NCI-H2227 treated with DMSO at 0.1 percent for 48 hours (cell line): ENCODE measurements at regions not wholly inside any gene's neighbourhood (a gene's known extent, or its start where the extent isn't known, plus 50 kb on each side); places are given as distances from the start of the nearest gene placed in this dataset.
"Not testable (repeated sequence)": the region's sequence is repeated elsewhere in the genome, so short reads cannot be mapped to it uniquely, and the experiment has no call there.

Source experiments
- DNase-seq: peaks from one replicate; lab custom pipeline; 2025; lab: John Stamatoyannopoulos, UW

DNA sequence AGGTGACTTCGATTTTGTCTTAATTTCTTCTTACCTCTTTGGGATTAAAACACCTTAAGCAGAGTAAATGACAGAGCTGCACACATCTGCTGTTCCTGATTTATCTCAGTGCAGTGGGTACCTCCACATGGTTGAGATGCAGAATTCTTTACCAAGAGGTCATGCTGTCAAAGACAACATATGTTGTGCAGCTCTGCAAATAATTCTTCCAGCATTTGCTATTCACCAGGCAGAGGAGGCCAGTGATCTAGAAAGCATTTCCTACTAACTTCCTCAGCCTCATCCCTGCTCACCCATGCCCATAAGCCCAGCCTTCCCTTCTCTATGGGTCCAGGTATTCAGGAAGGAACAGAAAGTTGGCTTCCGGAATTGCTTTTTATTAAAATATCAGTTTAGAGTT lies 109.3 kb downstream of the THBS2 start:
- no peak for DNase-seq

DNA sequence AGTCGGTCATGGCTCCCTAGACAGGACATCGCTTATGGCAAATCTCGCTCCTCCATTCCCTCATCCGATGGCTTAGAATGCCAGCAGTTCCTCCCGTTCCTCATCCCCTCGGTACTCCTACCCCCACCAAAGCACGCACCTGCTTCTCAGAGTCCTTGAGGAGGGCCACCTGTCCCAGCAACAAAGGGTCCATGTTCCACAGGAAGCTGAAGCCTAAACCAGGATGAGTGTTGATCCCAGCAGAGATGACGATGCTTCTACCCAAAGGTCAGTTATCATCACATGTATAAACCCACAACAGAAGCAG lies 111.2 kb downstream of the THBS2 start:
- DNase-seq = no peak

DNA sequence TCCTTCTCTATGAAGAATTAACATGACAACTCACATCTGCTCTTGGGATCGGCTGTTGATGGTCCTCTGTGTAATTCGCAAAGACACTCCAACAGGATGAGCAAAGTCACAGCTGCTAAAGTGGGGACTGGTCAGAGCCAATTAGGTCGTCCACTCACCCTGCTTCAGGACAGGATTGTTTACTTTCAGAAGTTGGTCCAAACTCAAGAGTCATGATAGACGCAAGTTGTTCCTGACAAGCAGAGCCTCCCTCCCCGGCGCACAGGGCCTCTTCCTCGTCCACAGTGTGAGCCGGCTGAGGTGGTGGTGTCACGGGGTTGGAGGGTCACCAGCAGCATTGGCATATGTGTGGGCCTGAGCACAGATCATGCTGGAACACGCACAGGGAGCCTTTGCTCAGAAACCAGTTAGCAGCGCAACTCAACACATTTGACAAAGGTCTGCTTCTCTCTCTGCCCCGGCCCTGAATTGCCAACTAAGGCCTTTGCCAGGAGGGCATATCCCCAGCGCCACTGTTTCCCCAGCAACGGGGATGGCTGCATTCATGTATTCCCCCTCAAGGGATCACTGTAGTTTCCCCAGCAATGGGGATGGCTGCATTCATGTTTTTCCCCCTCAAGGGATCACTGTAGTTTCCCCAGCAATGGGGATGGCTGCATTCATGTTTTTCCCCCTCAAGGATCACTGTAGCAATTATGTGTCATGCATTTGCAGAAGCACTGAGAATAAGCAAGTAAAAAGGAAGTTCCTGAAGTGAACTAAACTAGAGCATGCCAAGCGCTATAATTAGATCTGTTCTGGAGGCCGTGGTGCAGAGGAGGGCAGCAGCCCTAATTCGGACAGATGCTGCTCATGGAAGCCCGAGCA lies 111.7 kb downstream of the THBS2 start:
- no peak for DNase-seq

DNA sequence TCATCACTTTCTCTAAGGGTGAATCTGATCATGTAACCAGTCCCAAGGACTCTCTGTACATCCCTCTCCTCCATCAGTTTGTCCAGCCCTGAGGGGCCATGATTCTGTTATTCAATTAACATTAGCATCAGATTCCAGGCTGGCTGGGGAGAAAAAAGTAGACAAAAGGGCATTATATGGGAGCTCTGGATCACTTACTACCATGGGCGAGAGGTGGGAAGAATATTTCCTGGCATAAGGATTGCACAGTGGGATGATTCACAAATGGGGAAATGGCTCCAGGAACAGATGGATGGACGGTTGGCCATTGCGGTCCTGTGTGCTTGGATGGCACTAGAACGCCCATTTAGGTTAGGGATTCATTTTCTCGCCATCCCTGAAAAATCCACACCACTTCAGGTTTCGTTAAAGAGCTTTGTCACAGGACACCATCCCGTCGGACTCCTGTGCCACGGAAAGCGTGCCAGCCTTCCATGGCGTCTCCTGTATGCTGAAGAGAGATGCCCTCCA lies 112.6 kb downstream of the THBS2 start:
- no peak for DNase-seq

DNA sequence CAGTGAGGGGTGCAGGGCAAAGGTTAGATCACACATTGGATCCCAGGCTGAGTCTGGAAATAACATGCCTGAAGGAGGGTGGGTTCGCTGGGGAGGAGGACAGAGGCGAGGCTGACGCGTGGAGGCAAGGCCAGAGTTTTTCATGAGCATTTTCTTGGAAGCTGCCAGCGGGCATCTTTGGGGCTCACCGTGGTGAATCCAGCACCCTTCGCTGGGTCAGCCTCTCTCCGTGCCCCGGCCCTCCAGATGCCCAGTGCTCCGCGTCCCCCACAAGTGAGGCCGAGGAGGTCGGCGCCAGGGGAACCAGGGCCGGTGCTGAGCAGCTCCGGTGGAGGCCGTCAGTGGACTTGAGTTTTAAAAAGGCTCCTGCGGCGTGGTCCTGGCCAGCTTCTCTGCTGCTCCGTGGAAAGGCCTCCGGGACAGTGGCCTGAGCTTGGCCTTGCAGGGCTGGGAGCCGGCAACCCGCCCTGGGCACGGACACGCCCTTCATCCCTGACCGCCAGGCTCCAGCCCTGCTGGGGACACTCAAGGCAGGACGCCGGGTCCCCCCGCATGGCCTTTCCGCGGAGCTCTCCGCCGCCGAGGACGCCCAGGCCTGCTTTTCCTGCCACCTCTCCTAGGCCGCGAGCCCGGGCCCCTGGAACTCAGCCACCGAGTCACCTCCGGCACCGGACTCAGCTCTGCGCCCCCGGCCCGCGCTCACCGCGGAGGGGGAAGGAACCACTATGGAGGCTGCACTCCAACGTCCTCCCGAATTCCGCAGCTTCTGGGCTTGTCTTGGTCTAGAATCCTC lies 114.3 kb downstream of the THBS2 start:
- no peak for DNase-seq

DNA sequence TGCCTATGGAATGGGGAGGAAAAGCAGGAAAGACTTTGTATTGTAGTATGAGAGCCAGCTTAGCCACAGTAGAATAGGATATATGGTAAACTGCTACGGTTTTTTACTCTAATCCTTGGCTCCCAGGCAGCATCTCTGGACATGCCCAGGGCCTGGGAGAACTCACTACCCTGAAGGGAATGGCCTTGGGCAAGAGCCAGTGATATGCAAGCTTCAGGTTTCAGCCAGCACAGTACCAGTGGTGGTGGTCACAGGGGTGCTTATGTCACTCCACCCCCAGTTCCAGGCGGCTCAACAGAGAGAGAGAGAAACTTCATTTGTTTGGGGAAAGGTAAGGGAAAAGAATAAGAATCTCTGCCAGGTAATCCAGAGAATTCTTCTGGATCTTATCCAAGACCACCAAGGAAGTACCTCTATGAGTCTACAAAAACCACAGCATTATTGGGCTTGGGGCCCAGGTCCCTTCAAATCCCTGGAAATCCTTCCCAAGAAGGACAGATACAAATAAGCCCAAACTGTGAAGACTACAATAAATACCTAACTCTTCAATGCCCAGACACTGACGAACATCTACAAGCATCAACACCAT lies 121.2 kb downstream of the THBS2 start:
- no peak for DNase-seq

DNA sequence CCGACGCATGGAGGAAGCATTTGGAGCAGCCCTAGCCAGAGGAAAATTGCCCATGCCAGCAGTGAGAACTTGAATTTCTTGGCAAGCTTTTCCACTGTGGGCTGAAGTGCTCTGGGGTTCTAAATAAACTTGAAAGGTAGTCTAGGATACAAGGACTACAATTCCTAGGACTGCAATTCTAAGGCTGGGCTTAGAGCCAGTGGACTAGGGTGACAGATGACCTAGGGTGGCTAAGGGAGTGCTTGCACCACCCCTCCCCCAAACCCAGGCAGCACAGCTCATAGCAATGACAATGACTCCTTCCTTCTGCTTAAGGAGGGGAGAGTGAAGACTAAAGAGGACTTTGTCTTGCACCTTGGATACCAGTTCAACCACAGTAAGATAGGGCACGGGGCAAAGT lies 122.3 kb downstream of the THBS2 start:
- no peak for DNase-seq

DNA sequence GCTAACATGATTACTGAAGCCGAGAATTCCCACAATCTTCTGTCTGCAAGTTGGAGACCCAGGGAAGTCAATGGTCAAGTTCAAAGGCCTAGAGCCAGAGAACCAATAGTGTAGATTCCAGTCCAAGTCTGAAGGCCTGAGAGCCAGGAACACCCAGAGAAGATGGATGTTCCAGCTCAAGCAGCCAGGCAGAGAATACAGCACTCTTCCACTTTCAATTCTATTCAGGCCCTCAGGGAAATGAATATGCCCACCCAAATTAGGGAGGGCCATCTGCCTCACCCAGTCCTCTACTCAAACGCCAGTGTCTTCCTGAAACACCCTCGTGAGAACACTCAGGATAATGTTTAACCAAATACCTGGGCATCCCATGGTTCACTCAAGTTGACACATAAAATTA lies 123.5 kb downstream of the THBS2 start:
- DNase-seq = no peak

DNA sequence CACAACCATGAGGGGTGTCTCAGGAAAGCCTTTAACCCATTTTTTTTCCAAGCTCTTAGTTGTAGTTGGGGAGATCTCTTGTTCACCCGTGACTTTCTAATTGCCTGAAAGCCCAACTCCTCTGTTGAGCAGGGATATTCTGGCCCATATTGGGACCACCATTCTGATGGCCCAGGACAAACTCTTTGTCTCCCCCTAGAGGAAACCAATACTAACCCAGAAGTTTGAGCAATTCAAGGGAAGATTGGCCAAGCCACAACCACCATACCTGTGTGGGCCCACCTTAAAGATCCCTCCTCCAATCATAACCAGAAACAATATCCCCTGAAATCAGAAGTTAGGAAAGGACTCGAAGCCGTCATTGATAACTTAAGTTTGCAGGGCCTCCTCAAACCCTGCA lies 132.6 kb downstream of the THBS2 start:
- no peak for DNase-seq

DNA sequence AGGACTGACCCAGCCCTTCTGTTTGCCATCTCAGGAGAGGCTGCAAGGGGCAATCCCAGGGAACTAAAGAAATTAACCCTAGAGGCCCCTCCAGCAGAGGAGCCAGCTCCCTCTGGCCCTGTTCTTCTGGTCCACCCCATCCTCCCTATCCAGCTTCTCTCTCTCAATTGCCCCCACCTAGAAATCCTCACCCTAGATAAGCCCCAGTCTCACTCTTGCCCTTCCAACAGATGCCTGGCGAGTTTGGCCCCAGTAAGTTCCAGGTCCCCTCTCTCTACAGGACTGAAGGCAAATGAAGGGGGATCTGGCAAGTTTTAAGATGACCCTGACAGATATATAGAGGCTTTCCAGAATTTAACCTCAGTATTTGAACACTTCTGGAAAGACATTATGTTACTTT lies 134.0 kb downstream of the THBS2 start:
- no peak for DNase-seq

DNA sequence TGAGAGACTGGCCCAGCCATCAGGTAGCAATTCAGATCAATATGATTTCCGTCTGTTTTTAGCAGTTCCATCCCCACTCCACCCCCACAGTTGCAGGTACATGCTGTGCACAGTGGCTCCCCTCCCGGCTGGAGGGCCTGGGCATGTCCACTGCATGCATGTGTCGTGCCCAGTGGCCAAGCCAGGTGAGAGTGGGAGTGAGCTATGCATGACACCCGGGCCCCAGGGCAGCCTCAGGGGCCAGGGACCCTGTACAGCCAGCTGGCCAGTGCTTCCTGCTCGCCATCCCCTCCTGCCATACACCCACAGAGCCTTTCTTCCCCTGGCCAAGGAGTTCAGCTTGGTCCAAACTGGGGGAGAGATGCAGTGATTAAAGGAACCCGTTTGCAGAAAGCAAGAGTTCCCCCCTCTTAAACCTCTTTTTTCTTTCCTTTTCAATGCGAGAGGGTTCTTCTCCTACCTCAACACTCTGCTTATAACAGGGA lies 135.3 kb downstream of the THBS2 start:
- no peak for DNase-seq

DNA sequence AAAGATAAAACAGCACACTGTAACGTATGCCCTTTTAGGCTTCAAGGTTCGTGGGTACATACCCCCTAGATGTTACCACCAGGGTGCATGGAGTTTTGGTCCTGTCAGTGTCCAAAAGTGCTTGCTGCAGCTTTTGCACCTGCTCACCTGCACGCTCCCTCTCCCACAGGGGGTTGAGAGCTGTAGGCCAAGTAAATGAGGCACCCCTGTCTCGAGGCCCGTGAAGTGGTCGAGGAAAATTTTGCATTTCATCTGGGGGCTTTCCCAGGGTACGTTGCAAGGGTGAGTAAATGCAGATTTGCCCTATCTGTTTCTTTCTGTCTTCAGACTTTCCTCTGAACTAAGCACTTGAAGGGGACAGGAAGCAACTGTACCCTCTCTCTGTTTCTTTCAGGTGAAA lies 136.0 kb downstream of the THBS2 start:
- no peak for DNase-seq

DNA sequence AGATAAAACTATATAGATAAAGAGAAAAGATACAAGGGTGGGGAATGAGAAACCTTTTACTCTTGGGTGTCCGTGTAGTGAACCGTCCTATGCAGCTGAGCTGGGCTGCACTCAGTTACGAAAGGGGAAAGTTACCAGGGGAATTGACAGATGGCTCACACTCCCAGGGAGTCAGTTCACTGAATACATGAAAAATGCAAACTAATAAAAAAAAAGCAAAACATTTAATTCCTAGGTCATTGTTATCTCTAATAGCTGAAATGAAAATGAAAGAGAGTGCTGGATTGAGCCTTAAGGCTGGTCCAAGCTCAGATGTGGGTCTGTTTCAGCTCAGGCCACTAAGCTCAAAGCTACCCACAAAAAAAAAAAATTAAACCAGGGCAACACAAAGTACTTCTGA lies 138.0 kb downstream of the THBS2 start:
- DNase-seq = no peak

DNA sequence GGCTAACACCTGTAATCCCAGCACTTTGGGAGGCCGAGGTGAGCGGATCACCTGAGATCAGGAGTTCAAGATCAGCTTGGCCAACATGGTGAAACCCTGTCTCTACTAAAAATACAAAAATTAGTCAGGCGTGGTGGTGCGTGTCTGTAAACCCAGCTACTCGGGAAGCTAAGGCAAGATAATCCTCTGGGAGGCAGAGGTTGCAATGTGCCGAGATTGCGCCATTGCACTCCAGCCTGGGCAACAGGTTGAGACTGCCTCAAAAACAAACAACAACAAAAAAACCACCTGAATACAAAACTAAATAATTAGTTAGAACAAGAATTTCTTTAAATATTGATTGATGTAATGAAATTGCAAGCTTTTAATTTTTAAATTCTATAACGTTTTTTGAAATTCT lies 139.0 kb downstream of the THBS2 start:
- not testable (repeated sequence) for DNase-seq

DNA sequence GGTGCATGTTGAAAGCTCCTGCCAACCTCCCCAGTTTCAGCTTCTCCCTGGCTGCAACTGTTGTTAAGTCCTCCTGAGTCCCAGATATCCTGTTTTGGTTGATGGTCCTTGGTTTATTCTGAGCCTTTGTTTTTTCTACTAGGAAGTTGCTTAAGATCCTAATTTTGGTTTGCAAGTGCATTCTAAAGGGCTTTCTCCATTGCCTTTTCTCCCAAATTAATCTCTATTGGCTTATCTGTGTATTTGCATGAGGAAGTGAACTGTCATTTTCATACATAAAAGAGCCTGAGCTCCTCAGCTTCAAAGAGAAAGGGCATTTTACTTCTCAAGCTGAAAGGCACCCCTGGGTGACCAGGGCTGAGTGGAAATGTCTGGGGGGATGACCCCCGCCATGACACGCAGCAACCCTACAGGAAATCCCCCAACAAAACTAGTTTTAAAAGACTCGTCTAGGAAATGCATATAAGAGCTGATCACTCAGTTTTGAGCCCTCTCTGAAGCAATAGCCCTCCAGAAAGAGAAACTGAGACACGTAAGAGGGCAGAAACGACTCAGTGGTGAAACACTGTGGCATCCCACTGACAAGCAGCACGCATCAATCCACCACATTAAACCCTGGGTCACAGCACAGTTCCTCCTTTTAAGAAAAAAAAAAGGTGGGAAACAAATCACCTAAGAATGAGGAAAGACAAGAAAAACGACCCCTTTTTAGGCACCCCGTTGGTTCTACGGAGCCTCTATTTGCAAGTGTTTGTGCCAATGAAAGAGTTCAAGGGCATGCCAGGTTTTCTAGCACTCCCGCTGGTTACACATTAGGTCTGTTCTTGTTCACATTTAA lies 140.9 kb downstream of the THBS2 start:
- DNase-seq = no peak

DNA sequence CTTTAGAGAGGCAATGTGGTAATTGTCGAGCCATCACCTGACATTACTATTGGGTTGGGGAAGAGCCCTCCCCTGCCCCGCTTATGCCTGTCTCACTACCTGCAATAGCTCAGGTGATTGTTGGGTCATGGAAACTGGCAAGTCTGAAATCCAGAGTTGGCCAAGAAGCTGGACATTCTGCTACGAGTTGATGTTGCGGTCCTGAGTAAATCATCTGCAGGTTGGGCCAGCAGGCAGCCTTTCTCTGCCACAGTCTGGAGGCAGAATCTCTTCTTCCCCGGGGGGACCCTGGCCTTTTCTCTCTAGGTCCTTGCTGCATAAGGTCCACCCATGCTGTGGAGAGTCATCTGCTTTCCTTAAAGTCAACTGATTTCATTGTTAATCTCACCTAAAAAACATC lies 142.4 kb downstream of the THBS2 start:
- no peak for DNase-seq

DNA sequence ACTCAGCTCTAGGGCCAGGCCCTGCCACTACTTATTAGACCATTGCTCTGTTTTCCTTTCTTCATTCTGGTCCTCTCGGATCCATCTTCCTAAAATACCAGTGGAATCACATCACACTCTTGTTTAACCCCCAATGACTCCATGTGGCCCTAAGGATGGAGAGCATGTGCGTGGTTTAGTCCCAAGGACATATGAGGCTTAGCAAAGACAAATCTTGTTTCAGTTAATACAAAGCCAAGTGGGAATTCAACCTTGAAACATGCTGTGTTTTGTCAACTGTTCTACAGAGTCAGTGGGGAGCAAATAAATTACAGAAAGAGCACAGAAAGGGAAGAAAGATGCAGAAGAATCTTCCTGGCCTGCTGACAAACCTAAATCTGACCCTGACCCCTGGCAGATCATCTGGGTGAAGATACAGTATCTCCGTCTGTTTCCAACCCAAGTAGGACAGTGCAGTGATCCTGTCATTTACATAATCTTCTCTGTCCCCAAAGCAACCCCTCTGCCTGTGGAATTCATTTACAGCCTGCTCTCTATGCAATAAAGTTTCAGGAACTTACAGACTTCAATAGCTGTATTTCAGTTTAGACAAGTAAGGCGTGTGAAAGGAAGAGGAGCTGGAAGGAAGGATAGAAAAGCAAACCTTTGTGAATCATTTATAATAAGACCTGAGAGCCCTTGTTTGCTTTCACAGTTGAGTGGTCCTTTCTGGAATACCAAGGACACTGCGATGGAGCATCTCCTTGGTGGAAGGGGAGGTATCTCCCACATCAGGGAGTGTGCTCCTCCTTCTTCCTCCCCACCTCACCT lies 144.0 kb downstream of the THBS2 start:
- DNase-seq = no peak

DNA sequence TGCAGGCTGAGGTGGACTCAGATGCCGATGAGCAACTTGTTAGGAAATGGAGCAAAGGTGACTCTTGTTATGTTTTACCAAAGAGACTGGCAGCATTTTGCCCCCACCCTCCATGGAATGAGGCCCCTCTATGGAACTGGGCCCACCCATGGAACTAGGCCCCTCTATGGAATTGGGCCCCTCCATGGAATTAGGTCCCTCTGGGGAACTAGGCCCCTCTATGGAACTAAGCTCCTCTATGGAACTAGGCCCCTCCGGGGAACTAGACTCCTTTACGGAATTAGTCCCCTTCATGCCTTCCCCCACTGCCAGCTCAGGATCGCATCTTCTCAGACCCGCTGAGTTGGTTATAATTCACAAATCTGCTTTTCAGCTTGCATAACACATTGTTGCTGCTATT lies 144.9 kb downstream of the THBS2 start:
- no peak for DNase-seq

DNA sequence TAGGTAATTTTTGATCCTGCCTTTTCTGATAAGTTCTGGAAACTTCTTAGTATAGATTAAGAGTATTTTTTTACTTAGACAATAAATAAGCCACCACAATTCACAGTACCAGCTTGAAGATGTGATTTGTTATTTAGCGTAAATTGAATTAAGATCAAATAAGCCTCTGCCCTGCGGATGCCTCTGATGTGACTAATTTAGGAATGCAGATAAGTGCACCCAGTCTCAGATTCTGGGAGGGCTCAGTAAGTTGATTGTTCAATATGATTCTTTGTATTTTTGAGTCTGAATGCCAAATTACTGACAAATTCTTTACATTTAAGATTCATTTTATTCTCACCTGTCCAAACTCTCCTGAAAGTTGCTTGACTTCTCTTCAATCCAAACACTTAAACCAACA lies 147.5 kb downstream of the THBS2 start:
- DNase-seq = no peak

DNA sequence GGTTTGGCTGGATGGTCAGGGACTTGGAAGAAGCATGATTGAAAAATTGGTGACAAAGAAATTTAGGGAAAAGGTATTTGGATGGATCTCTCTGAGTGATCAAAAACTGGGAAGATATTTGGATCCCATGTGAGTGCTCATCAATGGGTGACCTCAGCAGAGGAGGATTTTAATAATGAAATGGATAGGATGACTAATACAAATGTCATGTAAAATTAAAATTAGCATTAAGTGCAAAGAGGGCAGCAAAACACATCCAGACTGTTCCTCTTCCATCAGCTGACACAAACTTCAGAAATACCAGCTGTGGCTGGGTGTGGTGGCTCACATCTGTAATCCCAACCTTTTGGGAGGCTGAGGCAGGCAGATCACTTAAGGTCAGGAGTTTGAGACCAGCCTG lies 151.7 kb downstream of the THBS2 start:
- DNase-seq = no peak
